ENCODE measurements at regions not wholly inside any gene's neighbourhood (a gene's known extent, or its start where the extent isn't known, plus 50 kb on each side); places are given as distances from the start of the nearest gene placed in this dataset.

DNA sequence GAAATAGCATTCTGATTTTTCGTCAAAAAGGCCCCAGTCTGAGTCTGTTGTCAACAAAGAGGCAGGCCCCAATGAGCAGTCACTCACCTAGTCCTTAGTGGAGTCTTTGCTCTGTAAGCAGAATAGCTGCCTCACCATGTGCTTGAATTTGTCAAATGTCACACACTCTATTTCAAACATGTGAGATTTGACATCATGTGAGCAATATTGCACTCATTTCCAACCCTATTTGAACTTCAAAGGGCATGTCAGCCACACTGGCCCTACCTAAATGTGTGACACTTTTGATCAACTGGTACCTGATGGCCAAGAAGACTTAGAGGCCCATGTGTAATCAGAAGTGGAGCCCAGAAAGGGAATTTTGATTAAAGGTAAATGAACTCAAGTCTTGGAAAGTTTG lies 59.4 kb upstream of the PLAC1 start:
- peak; percentile 4 for DNase-seq
- ATAC-seq = peak; percentile 78

DNA sequence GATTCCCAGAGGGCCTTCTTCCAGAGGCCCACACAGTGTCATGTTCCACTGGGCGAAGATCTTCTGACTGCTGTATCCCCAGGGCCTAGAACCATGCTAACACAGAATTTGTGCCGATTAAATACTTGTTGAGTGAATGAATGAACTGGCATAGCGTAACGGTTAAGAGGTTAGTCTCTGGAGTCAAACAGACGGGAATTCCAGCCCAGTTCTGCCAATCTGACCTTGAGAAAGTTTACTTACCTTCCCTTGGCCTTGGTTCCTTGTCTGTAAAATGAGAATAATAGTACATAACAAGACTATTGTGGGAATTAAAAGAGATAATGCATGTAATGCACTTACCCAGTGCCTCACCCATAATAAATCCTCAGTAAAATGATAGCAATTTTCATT lies 58.3 kb upstream of the PLAC1 start:
- DNase-seq (no peak), ATAC-seq (no peak)

DNA sequence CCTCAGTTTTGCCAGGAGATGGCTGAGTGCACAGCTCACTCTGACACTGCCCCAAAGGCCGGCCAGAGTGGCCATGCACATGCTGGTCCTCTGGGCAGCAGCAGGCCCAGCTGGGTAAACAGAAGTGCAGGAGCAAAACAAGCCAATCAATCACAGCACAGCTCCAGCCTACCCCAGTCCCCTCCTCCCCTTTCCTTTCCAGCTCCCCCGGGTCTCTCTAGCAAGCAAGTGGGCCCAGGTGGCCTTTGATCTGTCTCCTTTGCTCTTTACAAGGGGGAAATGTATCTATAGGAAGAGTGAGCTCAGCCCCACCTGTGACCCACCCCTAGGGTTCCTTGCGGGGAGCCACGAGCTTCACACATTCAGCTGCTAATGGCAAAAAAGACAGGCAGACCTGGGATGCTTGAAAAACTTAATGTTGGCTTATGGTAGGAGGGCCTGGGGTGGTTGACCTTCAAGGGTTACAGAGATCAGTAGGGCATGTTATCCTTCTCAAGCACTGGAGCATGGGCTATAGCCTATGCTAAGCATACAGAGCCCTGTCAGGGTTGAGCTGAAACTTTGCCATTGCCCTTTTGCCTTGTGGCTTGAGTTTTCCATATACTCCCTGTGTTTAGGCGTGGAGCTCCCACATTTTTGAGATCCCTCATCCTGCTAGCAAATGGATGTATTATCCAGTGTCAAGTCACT lies 57.8 kb upstream of the PLAC1 start:
- ATAC-seq (no peak), DNase-seq (no peak)

DNA sequence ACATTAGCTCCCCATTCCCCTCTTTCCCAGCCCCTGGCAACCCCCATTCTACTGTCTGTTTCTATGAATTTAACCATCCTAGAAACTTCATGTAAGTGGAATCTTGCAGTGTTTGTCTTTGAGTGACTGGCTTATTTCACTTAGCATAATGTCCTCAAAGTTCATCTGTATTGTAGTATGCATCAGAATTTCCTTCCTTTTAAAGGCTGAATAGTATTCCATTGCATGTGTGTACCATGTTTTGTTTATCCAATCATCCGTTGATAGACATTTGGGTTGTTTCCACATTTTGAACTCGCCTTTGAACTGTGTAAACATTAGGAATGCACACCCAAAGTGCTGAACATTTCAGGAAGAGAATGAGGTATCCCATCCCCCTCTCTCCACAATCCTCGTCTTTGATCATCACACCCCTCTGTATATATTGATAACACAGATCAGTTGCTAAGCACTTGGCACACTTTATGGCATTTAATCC lies 56.4 kb upstream of the PLAC1 start:
- DNase-seq = no peak
- ATAC-seq = no peak

DNA sequence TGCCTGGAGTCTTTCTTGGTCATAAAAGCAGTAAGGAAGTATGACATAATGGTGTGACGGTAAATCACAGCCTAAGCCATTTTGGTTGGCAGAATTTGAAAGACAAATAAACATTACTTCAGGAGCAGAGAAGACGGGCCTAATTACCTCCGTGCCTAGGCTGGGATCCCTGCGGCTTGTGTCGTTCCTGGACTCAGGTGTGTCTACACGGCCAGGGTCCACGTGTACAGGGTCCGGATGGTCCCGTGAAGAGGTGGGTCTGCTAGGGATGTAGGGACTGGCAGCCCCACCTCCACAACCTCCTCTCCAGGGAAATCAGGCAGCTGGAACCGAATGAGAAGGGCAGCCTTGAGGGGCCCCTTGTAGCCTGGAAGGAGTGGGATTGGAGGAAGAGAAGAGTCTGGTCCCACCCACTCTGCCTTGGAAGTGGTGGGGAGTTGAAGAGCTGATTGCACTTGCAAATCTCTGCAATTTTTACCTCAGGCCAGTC lies 55.4 kb upstream of the PLAC1 start:
- ATAC-seq (no peak), DNase-seq (no peak)

DNA sequence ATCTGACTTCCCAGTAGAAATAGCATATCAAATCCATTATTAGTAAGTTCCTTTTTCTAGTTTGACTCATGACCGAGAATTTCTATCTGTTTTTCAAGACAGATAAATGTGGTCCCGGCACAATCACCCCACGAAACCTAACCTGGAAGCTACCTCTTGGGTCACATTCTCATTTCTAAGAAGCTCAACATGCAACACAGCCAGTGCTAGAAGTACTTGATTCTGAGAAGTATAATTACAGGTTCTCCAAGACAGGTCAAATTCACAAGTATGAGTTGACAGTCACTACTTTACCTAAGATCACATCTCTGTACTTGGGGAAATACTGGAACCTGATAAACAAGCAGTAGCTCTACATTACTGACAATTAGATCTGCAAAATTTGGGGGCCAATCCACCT lies 54.0 kb upstream of the PLAC1 start:
- no peak for DNase-seq

DNA sequence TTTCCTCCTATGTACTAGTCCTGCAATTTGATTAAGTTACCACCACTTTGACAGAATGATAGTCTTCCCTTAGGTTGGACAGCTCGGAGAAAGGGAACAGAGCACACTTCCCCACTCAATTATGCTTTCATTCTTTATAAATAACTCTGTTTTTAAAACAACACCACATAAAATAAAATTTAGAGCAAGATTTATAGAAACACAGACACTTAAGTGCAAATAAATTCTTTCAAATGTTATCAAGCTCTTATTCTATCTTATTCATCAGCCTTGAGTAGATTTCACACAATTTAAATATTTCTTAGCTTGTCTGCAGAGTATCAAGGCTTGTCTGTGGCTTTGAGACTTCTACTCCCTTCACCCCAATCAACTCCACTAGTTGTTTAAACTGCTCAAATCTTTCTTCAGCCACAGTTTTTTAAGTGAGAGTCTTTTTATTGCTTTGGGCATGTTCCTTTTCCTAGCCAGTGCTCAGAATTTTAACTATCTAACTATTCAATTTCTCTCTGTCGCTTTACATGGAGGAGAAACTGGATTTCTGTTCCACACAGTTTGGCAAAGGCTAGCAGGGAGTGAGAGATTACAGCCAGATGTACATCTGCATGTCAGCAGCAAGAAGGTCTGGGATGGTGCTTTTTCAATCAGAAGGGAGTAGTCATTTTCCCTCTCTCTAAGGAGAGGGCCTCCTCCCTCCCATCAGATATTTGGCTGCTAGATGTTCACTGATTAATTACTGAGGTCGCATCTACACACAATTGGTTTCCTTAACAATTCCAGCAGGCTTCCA lies 53.1 kb upstream of the PLAC1 start:
- ATAC-seq (no peak), DNase-seq (no peak)

More for the DNA sequence above, 54.0 kb upstream of the PLAC1 start:
- ATAC-seq = no peak

Data from stimulated activated naive CD8-positive, alpha-beta T cell treated with anti-CD3 and anti-CD28 coated beads, Interleukin-15, Interleukin-2, amounts not matched to agents 100 U/mL and 50 U/mL, for 24 hours (primary cell).